ENCODE measurements at regions not wholly inside any gene's neighbourhood (a gene's known extent, or its start where the extent isn't known, plus 50 kb on each side); places are given as distances from the start of the nearest gene placed in this dataset.

DNA sequence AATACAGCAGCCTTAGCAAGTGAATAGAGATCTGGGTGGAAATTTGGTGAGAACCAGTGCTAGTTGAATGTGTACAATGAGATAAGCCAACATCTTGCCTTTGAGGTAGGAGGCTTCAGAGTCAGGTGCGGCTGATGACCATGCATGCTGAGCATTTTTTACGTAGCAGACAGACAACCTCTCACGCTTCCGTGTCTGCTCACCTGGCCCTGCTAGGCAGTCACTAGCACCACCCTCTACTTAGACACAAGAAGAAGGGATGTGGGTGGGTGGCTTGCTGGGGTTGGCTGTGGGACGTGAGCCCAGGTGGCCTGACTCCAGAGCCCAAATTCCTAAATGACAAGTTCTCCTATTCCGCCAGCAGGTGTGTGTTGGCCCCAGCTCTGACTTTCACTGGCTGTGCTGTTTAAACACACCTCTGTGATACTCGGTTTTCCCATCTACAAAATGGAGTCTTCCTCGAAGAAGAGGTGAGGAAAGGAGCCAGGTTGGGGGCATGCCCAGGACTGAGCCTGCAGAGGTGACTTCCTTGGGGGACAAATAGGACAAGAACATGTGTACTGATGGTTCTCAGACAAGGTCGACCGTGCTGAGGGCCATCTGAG lies 57.8 kb upstream of the BCL11B start:
- Histone ChIP-seq H2AK5ac (ENCODE audit: insufficient read length, low read length) (no peak overlapping the region), H3K27me3 (ENCODE audit: insufficient read depth, low read length) (no peaks in the 10 kb centered on the region), H4K20me1 (ENCODE audit: control insufficient read depth, insufficient read depth, insufficient read length) (no peaks in the 10 kb centered on the region), H2BK5ac (ENCODE audit: insufficient read length, low read length) (no peak overlapping the region), H2AFZ (ENCODE audit: low read length) (no peak overlapping the region), H3K4me1 (ENCODE audit: insufficient read depth, low read length) (no peaks in the 10 kb centered on the region), H3K4me2 (ENCODE audit: insufficient read depth, insufficient read length, low read length) (no peak overlapping the region), H3K79me1 (ENCODE audit: insufficient read depth, low read depth, low read length, poor library complexity, severe bottlenecking) (no peaks in the 10 kb centered on the region), H2BK20ac (ENCODE audit: low read depth, low read length, poor library complexity, severe bottlenecking) (no peak overlapping the region), H3K18ac (ENCODE audit: insufficient read length, low read depth, low read length) (no peak overlapping the region), H3K14ac (ENCODE audit: insufficient read depth, low read length) (no peak overlapping the region), H3K79me2 (ENCODE audit: insufficient read depth, low read length) (no peaks in the 10 kb centered on the region), H2BK15ac (ENCODE audit: low read depth, low read length) (no peak overlapping the region), H4K91ac (ENCODE audit: insufficient read length, low read depth, low read length) (no peak overlapping the region), H3K23me2 (ENCODE audit: insufficient read length, low read depth, low read length, poor library complexity, severe bottlenecking) (no peaks in the 10 kb centered on the region), H3K4ac (ENCODE audit: low read depth, low read length) (no peak overlapping the region), H2BK12ac (ENCODE audit: insufficient read length, low read depth, low read length) (no peak overlapping the region), H4K5ac (ENCODE audit: insufficient read length, low read depth, low read length) (no peak overlapping the region), H2BK120ac (ENCODE audit: low read depth, low read length, poor library complexity, severe bottlenecking) (no peak overlapping the region), H3T11ph (ENCODE audit: low read length) (no peak overlapping the region), H3K9ac (ENCODE audit: extremely low read depth, insufficient read length, low read length) (no peak overlapping the region), H3K9me3 (ENCODE audit: control insufficient read depth, low read depth, low read length) (no peaks in the 10 kb centered on the region), H4K8ac (replicated peaks; ENCODE audit: insufficient read length, low read depth, low read length) (no peak overlapping the region), H3K23ac (ENCODE audit: insufficient read length, low read depth, low read length) (no peak overlapping the region), H3K56ac (ENCODE audit: insufficient read length, low read depth, low read length) (no peak overlapping the region), H3K27ac (ENCODE audit: insufficient read length, low read depth, low read length) (no peak overlapping the region)
- Mint-ChIP-seq H3K4me1 (peaks cover 5 to 6% of the 10 kb centered on the region in 2 experiments; a peak in 2 of 4 replicates), H3K9me3 (no peaks in the 10 kb centered on the region), H3K27ac (no peak overlapping the region; a peak in 1 of 7 replicates), H3K27me3 (ENCODE audit: low read depth) (peaks cover 9% of the 10 kb centered on the region), H3K36me3 (ENCODE audit: insufficient read depth in 1 of 3, low read depth in 3 of 3) (no peaks in the 10 kb centered on the region; a peak in 1 of 7 replicates), H3K4me3 (no peak overlapping the region)
- no peak for DNase-seq
- WGBS (ENCODE audit: extremely low coverage, insufficient read length, low lambda C conversion rate) = no CpG with 5 or more reads among the region's 10 CpGs
- TF ChIP-seq, protein P1, sequence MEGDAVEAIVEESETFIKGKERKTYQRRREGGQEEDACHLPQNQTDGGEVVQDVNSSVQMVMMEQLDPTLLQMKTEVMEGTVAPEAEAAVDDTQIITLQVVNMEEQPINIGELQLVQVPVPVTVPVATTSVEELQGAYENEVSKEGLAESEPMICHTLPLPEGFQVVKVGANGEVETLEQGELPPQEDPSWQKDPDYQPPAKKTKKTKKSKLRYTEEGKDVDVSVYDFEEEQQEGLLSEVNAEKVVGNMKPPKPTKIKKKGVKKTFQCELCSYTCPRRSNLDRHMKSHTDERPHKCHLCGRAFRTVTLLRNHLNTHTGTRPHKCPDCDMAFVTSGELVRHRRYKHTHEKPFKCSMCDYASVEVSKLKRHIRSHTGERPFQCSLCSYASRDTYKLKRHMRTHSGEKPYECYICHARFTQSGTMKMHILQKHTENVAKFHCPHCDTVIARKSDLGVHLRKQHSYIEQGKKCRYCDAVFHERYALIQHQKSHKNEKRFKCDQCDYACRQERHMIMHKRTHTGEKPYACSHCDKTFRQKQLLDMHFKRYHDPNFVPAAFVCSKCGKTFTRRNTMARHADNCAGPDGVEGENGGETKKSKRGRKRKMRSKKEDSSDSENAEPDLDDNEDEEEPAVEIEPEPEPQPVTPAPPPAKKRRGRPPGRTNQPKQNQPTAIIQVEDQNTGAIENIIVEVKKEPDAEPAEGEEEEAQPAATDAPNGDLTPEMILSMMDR (conservative IDR thresholded peaks at IDR 0.05) = no peak
